Gastroesophageal sphincter (tissue), 3 donors: ENCODE measurements at regions not wholly inside any gene's neighbourhood (a gene's known extent, or its start where the extent isn't known, plus 50 kb on each side); places are given as distances from the start of the nearest gene placed in this dataset.

ENCODE experiments used
- EP300 ChIP-seq: sonication (generic); formaldehyde crosslinking; IDR thresholded peaks from one replicate; pipeline ENCODE4 v1.6.1; 2017; ENCODE audit warnings: antibody characterized with exemption, mild to moderate bottlenecking
- POLR2A ChIP-seq, 2 donors: fragments of 450-650 bp; IDR thresholded peaks; one replicate each; pipeline ENCODE4 v1.6.1; 2017; ENCODE audit warnings: antibody characterized with exemption in 2 of 2, mild to moderate bottlenecking in 2 of 2, moderate library complexity in 1 of 2
- TF ChIP-seq, protein P1 (sequence below), 4 experiments: fragments of 200-600 bp in 2 of 4; fragments of 450-650 bp in 2 of 4; sonication (generic) in 1 of 4; IDR thresholded peaks; one replicate each; pipeline ENCODE4 v1.5.1; 2017 to 2019; ENCODE audit warnings: antibody characterized with exemption in 4 of 4, mild to moderate bottlenecking in 2 of 4, moderate library complexity in 2 of 4

DNA sequence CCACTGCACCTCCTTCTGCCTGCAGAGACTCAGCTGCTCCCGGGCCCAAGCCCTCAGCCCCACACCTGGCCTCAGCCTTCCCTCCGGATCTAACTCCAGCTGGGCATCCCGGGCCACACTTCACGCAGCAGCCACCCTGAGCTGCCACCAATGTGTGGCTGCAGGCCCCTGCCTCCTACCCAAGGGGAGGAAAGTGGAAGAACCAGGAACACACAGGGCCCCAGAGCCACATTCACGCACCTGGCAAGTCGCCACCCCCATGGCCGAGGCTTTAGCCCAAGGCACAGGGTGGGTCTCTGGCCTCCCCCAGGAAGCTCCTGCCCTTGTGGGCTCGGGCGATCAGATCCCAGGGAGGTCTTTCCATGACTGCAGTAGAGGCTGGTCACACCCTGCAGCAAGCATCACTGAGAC lies 345.6 kb downstream of the CTTN start:
- TF ChIP-seq, protein P1, sequence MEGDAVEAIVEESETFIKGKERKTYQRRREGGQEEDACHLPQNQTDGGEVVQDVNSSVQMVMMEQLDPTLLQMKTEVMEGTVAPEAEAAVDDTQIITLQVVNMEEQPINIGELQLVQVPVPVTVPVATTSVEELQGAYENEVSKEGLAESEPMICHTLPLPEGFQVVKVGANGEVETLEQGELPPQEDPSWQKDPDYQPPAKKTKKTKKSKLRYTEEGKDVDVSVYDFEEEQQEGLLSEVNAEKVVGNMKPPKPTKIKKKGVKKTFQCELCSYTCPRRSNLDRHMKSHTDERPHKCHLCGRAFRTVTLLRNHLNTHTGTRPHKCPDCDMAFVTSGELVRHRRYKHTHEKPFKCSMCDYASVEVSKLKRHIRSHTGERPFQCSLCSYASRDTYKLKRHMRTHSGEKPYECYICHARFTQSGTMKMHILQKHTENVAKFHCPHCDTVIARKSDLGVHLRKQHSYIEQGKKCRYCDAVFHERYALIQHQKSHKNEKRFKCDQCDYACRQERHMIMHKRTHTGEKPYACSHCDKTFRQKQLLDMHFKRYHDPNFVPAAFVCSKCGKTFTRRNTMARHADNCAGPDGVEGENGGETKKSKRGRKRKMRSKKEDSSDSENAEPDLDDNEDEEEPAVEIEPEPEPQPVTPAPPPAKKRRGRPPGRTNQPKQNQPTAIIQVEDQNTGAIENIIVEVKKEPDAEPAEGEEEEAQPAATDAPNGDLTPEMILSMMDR (IDR thresholded peaks at IDR 0.05): no peak
- no peak for TF ChIP-seq POLR2A (IDR thresholded peaks at IDR 0.05)
- TF ChIP-seq EP300: no peak
